Hepatocyte (in vitro differentiated cells): ENCODE measurements at regions not wholly inside any gene's neighbourhood (a gene's known extent, or its start where the extent isn't known, plus 50 kb on each side); places are given as distances from the start of the nearest gene placed in this dataset.

Experiments used
- EZH2phosphoT487 ChIP-seq: fragments of 200-600 bp; sonication (generic); IDR thresholded peaks from one replicate; pipeline ENCODE4 v1.6.1; 2018; ENCODE audit warnings: antibody characterized with exemption, mild to moderate bottlenecking, low read depth, moderate library complexity; ENCODE audit not compliant: unreplicated experiment, severe bottlenecking
- TF ChIP-seq, protein P1 (sequence below): fragments of 200-600 bp; sonication (generic); IDR thresholded peaks from 2 replicates; pipeline ENCODE4 v1.5.1; 2016; ENCODE audit warnings: antibody characterized with exemption, mild to moderate bottlenecking; ENCODE audit not compliant: poor library complexity

DNA sequence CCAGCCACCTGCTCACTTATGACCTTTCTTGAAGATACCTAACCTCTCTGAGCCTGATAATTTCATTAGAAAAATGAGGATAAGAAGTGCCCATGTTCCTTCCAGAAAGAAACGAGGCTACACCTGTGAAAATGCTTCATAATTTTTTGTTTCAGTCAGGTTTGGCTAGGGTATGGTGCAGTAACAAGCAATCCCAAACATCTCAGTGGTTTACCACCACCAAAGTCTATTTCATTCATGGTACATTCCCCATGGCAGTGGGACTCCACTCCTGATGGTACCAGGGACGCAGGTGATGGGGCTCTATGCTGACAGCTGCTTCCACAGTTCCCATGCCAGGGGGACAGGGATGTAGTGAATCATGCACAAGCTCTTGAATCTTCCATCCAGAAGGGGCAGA, 147.6 kb upstream of the CES5A start:
- TF ChIP-seq, protein P1, sequence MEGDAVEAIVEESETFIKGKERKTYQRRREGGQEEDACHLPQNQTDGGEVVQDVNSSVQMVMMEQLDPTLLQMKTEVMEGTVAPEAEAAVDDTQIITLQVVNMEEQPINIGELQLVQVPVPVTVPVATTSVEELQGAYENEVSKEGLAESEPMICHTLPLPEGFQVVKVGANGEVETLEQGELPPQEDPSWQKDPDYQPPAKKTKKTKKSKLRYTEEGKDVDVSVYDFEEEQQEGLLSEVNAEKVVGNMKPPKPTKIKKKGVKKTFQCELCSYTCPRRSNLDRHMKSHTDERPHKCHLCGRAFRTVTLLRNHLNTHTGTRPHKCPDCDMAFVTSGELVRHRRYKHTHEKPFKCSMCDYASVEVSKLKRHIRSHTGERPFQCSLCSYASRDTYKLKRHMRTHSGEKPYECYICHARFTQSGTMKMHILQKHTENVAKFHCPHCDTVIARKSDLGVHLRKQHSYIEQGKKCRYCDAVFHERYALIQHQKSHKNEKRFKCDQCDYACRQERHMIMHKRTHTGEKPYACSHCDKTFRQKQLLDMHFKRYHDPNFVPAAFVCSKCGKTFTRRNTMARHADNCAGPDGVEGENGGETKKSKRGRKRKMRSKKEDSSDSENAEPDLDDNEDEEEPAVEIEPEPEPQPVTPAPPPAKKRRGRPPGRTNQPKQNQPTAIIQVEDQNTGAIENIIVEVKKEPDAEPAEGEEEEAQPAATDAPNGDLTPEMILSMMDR = no peak
- TF ChIP-seq EZH2phosphoT487 = no peak
